Endodermal cell (in vitro differentiated cells): ENCODE measurements at regions not wholly inside any gene's neighbourhood (a gene's known extent, or its start where the extent isn't known, plus 50 kb on each side); places are given as distances from the start of the nearest gene placed in this dataset.
"Not testable (repeated sequence)": the region's sequence is repeated elsewhere in the genome, so short reads cannot be mapped to it uniquely, and the experiment has no call there.

ENCODE experiments used
- DNase-seq: peaks from one replicate; pipeline ENCODE4 v3.0.0-alpha.2; 2017
- H3K27ac ChIP-seq: 2 replicates; pipeline ENCODE4 v1.5.1; 2013; ENCODE audit warnings: mild to moderate bottlenecking, low read depth, low read length, moderate library complexity
- H3K27me3 ChIP-seq: 2 replicates; pipeline ENCODE4 v1.6.1; 2013; ENCODE audit warnings: mild to moderate bottlenecking, low read length, moderate library complexity; ENCODE audit not compliant: insufficient read depth, control insufficient read depth, poor library complexity, severe bottlenecking
- H3K36me3 ChIP-seq: 2 replicates; pipeline ENCODE4 v1.7.0; 2013; ENCODE audit warnings: mild to moderate bottlenecking, low read length, moderate library complexity; ENCODE audit not compliant: control insufficient read depth, insufficient read depth
- H3K4me1 ChIP-seq: one replicate; pipeline ENCODE4 v1.7.0; 2013; ENCODE audit warnings: low read length; ENCODE audit not compliant: control insufficient read depth, insufficient read depth
- H3K4me3 ChIP-seq: 2 replicates; pipeline ENCODE4 v1.5.1; 2013; ENCODE audit warnings: mild to moderate bottlenecking, low read length, moderate library complexity
- H3K9ac ChIP-seq: 2 replicates; pipeline ENCODE4 v1.6.1; 2013; ENCODE audit warnings: mild to moderate bottlenecking, low read length, moderate library complexity; ENCODE audit not compliant: poor library complexity, severe bottlenecking; ENCODE audit errors: extremely low read depth
- H3K9me3 ChIP-seq: 2 replicates; pipeline ENCODE4 v1.6.1; 2013; ENCODE audit warnings: mild to moderate bottlenecking, low read length, moderate library complexity; ENCODE audit not compliant: control insufficient read depth
- H3K27ac Mint-ChIP-seq: 2 replicates; pipeline ENCODE4 v1.8.0; 2020; ENCODE audit warnings: mixed read lengths
- H3K27me3 Mint-ChIP-seq: 2 replicates; pipeline ENCODE4 v1.8.0; 2021; ENCODE audit warnings: mild to moderate bottlenecking, mixed read lengths; ENCODE audit not compliant: insufficient read depth
- H3K36me3 Mint-ChIP-seq: 2 replicates; pipeline ENCODE4 v1.8.0; 2020; ENCODE audit warnings: low read depth, mixed read lengths
- H3K4me1 Mint-ChIP-seq: 2 replicates; pipeline ENCODE4 v1.8.0; 2020; ENCODE audit warnings: mixed read lengths
- H3K4me3 Mint-ChIP-seq: 2 replicates; pipeline ENCODE4 v1.8.0; 2020; ENCODE audit warnings: mild to moderate bottlenecking, moderate library complexity, mixed read lengths
- H3K9me3 Mint-ChIP-seq: 2 replicates; pipeline ENCODE4 v1.8.0; 2020; ENCODE audit warnings: mild to moderate bottlenecking, mixed read lengths
- WGBS, 2 experiments: methylation state at CpG; one replicate each; pipeline versions ENCODE4 v1.1.5 to v1.1.7; 2013; ENCODE audit warnings: missing lambda C conversion rate in 2 of 2, mixed read lengths in 1 of 2; ENCODE audit not compliant: insufficient coverage in 1 of 2, insufficient read length in 1 of 2; 5-methylcytosine and 5-hydroxymethylcytosine counted together
- TF ChIP-seq, protein P1 (sequence below): fragments of 200-600 bp; sonication (generic); conservative IDR thresholded peaks from 2 replicates; pipeline ENCODE4 v1.5.0; 2021; ENCODE audit warnings: antibody characterized with exemption, mild to moderate bottlenecking

DNA sequence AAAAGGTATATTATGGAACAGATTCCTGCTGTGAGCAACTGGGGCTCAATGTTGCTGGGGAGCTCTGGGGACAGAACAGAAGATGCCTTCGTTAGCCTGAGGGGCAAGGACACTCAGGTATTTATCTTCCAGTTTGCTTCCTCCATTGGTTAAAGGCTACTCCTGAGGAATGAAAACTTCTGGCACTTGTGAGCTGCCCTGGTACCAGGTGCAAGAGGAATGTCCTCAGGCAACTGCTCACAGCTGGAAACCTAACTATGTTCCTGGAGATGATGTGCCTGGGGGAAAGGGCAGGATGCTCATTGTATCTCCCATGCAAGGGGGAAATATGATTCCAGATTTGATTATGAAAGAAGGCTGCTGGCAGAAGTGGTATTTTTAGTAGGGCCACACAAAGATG, 54.0 kb upstream of the BBX start:
- Mint-ChIP-seq H3K27me3 (no peaks in the 10 kb centered on the region), H3K9me3 (peaks cover 10% of the 10 kb centered on the region), H3K27ac (no peak overlapping the region), H3K36me3 (peaks cover 2% of the 10 kb centered on the region), H3K4me1 (peaks cover 6% of the 10 kb centered on the region), H3K4me3 (no peak overlapping the region)
- Histone ChIP-seq H3K4me1 (no peaks in the 10 kb centered on the region), H3K27me3 (no peaks in the 10 kb centered on the region), H3K4me3 (no peak overlapping the region), H3K9me3 (no peaks in the 10 kb centered on the region), H3K27ac (no peak overlapping the region), H3K36me3 (no peaks in the 10 kb centered on the region), H3K9ac (no peak overlapping the region)
- WGBS, 2 experiments: 76 to 86% methylated on average over 1 of the region's 1 CpG
- TF ChIP-seq, protein P1, sequence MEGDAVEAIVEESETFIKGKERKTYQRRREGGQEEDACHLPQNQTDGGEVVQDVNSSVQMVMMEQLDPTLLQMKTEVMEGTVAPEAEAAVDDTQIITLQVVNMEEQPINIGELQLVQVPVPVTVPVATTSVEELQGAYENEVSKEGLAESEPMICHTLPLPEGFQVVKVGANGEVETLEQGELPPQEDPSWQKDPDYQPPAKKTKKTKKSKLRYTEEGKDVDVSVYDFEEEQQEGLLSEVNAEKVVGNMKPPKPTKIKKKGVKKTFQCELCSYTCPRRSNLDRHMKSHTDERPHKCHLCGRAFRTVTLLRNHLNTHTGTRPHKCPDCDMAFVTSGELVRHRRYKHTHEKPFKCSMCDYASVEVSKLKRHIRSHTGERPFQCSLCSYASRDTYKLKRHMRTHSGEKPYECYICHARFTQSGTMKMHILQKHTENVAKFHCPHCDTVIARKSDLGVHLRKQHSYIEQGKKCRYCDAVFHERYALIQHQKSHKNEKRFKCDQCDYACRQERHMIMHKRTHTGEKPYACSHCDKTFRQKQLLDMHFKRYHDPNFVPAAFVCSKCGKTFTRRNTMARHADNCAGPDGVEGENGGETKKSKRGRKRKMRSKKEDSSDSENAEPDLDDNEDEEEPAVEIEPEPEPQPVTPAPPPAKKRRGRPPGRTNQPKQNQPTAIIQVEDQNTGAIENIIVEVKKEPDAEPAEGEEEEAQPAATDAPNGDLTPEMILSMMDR: no peak
- DNase-seq: no peak

DNA sequence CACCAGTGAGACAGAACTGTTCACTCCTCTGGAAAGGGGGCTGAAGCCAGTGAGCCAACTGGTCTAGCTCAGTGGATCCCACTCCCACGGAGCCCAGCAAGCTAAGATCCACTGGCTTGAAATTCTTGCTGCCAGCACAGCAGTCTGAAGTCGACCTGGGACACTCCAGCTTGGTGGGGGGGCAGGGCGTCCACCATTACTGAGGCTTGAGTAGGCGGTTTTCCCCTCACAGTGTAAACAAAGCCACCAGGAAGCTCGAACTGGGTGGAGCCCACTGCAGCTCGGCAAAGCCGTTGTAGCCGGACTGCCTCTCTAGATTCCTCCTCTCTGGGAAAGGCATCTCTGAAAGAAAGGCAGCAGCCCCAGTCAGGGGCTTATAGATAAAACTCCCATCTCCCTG, 52.3 kb upstream of the BBX start:
- H3K27ac ChIP-seq, H3K4me1 Mint-ChIP-seq, H3K9me3 ChIP-seq, H3K9ac ChIP-seq, H3K4me3 Mint-ChIP-seq, H3K27me3 ChIP-seq, H3K36me3 Mint-ChIP-seq, H3K4me1 ChIP-seq, H3K4me3 ChIP-seq, H3K27ac Mint-ChIP-seq, DNase-seq, H3K27me3 Mint-ChIP-seq, H3K36me3 ChIP-seq: not testable (repeated sequence)
- peaks cover 19% of the 10 kb centered on the region for H3K9me3 Mint-ChIP-seq
- 30 to 58% methylated on average over 2 to 8 of the region's 8 CpGs for WGBS, 2 experiments
